ENCODE measurements at regions not wholly inside any gene's neighbourhood (a gene's known extent, or its start where the extent isn't known, plus 50 kb on each side); places are given as distances from the start of the nearest gene placed in this dataset.

GRCh38 chr17:33421933-33422332, 128.8 kb upstream of the ASIC2 start:
- TF ChIP-seq CTCF (conservative IDR thresholded peaks at IDR 0.05; ENCODE audit: low read depth), result no peak
- ChIA-PET CTCF (interaction anchor here (0.6 kb wide), 1 partner anchor 35 kb away, joined by 3 read pairs; no protein-coding TSS in a partner anchor), POLR2A (ENCODE audit: low non-redundant PET) (no interaction called here)
- DNase-seq (ENCODE audit: low spot score), result no peak
- H3K27ac ChIP-seq, result no peak overlapping the region

GRCh38 chr17:33433581-33433980, 140.5 kb upstream of the ASIC2 start:
- POLR2A ChIA-PET (ENCODE audit: low non-redundant PET), result no interaction called here
- CTCF ChIA-PET, result no interaction called here
- TF ChIP-seq CTCF (conservative IDR thresholded peaks at IDR 0.05; ENCODE audit: low read depth), result no peak
- DNase-seq (ENCODE audit: low spot score), result no peak
- no peak overlapping the region for H3K27ac ChIP-seq

DNA sequence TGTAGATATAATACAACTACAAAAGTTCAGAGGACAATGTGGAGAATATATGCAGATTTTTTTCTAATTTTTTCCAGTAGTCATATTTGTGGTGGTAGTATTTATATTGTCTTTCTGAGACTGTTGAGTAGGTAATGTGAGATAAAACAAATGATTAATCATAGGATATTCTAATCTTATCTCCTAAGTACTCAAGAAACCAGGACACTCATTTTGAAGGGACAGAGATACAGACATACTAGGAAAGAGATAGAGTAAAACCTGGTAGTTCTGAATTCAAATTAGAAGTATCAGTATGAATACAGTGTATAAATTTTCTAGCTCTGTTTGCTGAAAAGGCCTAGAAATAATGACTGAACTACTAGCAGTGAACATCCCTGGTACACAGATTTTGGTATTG, 141.7 kb upstream of the ASIC2 start:
- DNase-seq (ENCODE audit: low spot score), result no peak
- POLR2A ChIA-PET (ENCODE audit: low non-redundant PET), result no interaction called here
- CTCF ChIA-PET, result no interaction called here
- no peak for TF ChIP-seq CTCF (conservative IDR thresholded peaks at IDR 0.05; ENCODE audit: low read depth)
- H3K27ac ChIP-seq, result no peak overlapping the region

DNA sequence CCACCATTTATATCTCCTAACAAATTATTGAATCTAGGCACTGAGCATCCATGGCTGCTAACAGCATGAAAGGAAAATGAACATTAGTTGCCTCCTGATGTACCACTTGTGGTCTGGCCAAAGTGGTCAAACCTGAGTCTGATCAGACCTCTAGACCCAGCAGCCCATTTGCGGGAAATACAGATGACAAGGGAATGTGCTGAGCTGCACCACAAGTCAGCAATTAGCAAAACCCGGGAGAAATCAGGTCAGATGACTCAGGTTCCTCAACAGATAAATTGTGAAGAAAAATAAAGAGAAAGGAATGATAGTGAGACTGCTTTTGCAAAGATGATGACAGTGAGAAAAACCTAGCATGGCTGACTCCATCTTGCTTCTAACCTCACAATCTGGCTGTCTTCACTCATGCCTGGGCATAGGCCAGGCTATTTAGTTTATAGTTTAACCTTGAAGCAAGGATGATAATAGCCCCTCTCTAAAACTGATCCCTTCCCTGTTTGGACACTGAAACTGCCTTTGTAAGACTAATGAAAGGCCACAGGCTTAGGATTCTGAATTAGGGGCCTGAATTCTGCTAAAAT, 142.7 kb upstream of the ASIC2 start:
- ChIA-PET CTCF (no interaction called here), POLR2A (ENCODE audit: low non-redundant PET) (no interaction called here)
- TF ChIP-seq CTCF (conservative IDR thresholded peaks at IDR 0.05; ENCODE audit: low read depth), result no peak
- no peak overlapping the region for H3K27ac ChIP-seq
- DNase-seq (ENCODE audit: low spot score), result no peak

DNA sequence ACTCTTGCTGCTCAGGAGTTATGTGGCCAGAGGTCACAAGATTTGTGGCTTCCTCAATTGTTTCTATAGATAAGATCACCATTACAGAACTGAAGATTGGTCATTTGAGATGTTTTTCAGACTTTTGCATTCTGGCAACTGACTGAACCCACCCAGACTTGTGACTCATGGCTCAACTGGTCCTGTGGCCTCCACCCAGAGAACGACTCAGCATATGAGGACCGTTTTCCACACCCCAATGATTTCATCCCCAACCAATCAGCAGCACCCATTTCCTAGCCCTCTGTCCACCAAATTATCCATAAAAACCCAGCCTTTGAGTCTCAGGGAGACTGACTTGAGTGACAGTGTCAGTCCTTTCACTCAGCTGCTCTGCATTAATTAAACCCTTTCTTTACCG, 143.2 kb upstream of the ASIC2 start:
- no peak for DNase-seq (ENCODE audit: low spot score)
- POLR2A ChIA-PET (ENCODE audit: low non-redundant PET), result no interaction called here
- CTCF ChIA-PET, result no interaction called here
- H3K27ac ChIP-seq, result no peak overlapping the region
- no peak for TF ChIP-seq CTCF (conservative IDR thresholded peaks at IDR 0.05; ENCODE audit: low read depth)

- ChIA-PET CTCF (interaction anchor here (0.7 kb wide), 1 partner anchor 37 kb away, joined by 3 read pairs; no protein-coding TSS in a partner anchor), POLR2A (ENCODE audit: low non-redundant PET) (no interaction called here)
- H3K27ac ChIP-seq, result no peak overlapping the region
- DNase-seq (ENCODE audit: low spot score), result no peak
- no peak for TF ChIP-seq CTCF (conservative IDR thresholded peaks at IDR 0.05; ENCODE audit: low read depth)
Measured at GRCh38 chr17:33438139-33438538, 145.0 kb upstream of the ASIC2 start.

DNA sequence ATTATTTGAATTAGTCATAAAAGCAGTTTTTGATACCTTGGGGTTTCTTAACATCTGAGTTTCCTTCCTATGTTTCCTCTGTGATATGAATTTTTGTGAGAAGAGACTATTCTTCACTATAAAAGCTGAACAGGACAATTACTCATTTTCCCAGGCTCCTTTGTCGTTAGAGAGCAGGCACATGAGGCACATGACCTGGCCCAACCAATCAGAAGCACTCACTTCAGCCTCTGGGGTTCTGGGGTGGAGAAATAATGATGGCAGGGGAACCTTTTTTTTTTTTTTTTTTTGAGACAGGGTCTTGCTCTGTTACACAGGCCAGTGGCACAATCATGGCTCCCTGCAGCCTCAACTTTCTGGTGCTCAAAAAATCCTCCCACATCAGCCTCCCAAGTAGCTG, 145.5 kb upstream of the ASIC2 start:
- DNase-seq (ENCODE audit: low spot score), result no peak
- ChIA-PET POLR2A (ENCODE audit: low non-redundant PET) (no interaction called here), CTCF (no interaction called here)
- no peak for TF ChIP-seq CTCF (conservative IDR thresholded peaks at IDR 0.05; ENCODE audit: low read depth)
- H3K27ac ChIP-seq, result no peak overlapping the region
